ENCODE measurements at regions not wholly inside any gene's neighbourhood (a gene's known extent, or its start where the extent isn't known, plus 50 kb on each side); places are given as distances from the start of the nearest gene placed in this dataset.

DNA sequence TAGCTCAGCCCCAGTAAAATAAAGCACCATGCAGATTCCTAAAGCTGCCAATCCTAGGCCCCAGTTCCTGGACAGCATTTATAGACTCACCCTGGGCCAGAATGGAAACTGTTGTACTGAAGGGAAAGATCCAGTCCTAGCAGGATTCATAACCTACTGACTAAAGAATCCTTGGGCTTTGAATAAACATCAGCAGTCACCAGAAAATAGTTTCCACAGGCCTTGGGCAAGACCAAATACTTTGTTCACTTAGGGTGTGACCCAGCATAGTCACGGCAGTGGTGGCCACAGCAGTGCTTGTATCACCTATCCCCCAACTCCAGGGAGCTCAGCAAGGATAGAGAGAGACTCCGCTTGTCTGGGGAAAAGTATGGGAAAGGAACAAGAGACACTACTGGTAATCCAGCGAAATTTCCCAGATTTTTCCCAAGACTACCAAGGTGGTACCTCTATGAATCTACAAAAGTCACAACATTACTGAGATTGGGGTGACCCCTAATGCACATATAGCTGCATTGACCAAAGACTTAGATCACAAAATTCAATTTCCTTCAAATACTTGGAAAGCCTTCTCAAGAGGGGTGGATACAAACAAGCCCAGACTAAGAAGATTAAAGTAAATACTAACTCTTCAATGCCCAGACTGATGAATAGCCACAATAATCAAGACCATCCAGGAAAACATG is 748.1 kb upstream of the LRATD1 start:
- no peak for TF ChIP-seq GATA2 (IDR thresholded peaks at IDR 0.05; ENCODE audit: low read depth, low read length)
- no peak for TF ChIP-seq GATA3 (IDR thresholded peaks at IDR 0.05; ENCODE audit: low read depth, low read length)

Data from SH-SY5Y (cell line).